Esophagus muscularis mucosa (tissue), 4 donors: ENCODE measurements at regions not wholly inside any gene's neighbourhood (a gene's known extent, or its start where the extent isn't known, plus 50 kb on each side); places are given as distances from the start of the nearest gene placed in this dataset.
"Not testable (repeated sequence)": the region's sequence is repeated elsewhere in the genome, so short reads cannot be mapped to it uniquely, and the experiment has no call there.

Source experiments
- DNase-seq: peaks from one replicate; pipeline ENCODE4 v3.0.0-alpha.2; 2017; ENCODE audit errors: extremely low spot score
- H3K27ac ChIP-seq, 4 donors: fragments of 200-600 bp; sonication (generic); replicated peaks in 1 of 4; 1 replicate in 3 of 4; 2 replicates in 1 of 4; pipeline ENCODE4 v1.5.1; 2016 to 2019; ENCODE audit warnings: mild to moderate bottlenecking in 1 of 4
- H3K27me3 ChIP-seq, 4 donors: fragments of 200-600 bp; sonication (generic); one replicate each; pipeline versions ENCODE4 v1.5.1 to v1.6.0; 2016 to 2019
- H3K36me3 ChIP-seq, 4 donors: fragments of 200-600 bp; sonication (generic); one replicate each; pipeline ENCODE4 v1.5.1; 2016 to 2019
- H3K4me1 ChIP-seq, 4 donors: fragments of 200-600 bp; sonication (generic); one replicate each; pipeline ENCODE4 v1.5.1; 2016 to 2019
- H3K4me3 ChIP-seq, 4 donors: fragments of 200-600 bp; sonication (generic); 1 replicate in 2 of 4; 2 replicates in 2 of 4; pipeline ENCODE4 v1.5.1; 2016 to 2019; ENCODE audit warnings: mild to moderate bottlenecking in 4 of 4, moderate library complexity in 1 of 4
- H3K9me3 ChIP-seq, 4 donors: fragments of 200-600 bp; sonication (generic); 1 replicate in 3 of 4; 2 replicates in 1 of 4; pipeline ENCODE4 v1.5.1; 2016 to 2019
- EP300 ChIP-seq: sonication (generic); formaldehyde crosslinking; IDR thresholded peaks from one replicate; pipeline ENCODE4 v1.6.1; 2017; ENCODE audit warnings: antibody characterized with exemption
- POLR2A ChIP-seq: fragments of 450-650 bp; IDR thresholded peaks from one replicate; pipeline ENCODE4 v1.6.1; 2017; ENCODE audit warnings: antibody characterized with exemption, moderate library complexity, mild to moderate bottlenecking, low read depth
- POLR2AphosphoS5 ChIP-seq, 2 donors: sonication (generic); formaldehyde crosslinking; IDR thresholded peaks; one replicate each; pipeline ENCODE4 v1.6.1; 2017; ENCODE audit warnings: antibody characterized with exemption in 2 of 2
- WGBS: methylation state at CpG from one replicate; pipeline ENCODE4 v1.1.5; 2018; 5-methylcytosine and 5-hydroxymethylcytosine counted together
- intact Hi-C: fragments of 100-400 bp; cut with DNase I; formaldehyde crosslinking; loops from one replicate; pipeline ENCODE4 v1.15.1; 2023
- TF ChIP-seq, protein P1 (sequence below), 3 experiments: fragments of 200-600 bp in 2 of 3; fragments of 450-650 bp in 1 of 3; sonication (generic) in 2 of 3; IDR thresholded peaks; one replicate each; pipeline ENCODE4 v1.5.1; 2017 to 2019; ENCODE audit warnings: antibody characterized with exemption in 3 of 3, mild to moderate bottlenecking in 2 of 3, moderate library complexity in 1 of 3

- Histone ChIP-seq H3K4me1 (peaks cover 0 to 3% (median 0%) of the 10 kb centered on the region in 4 donors), H3K9me3 (peaks cover 0 to 7% (median 2%) of the 10 kb centered on the region in 4 donors), H3K36me3 (no peaks in the 10 kb centered on the region), H3K27ac (no peak overlapping the region), H3K27me3 (no peaks in the 10 kb centered on the region), H3K4me3 (no peak overlapping the region)
- intact Hi-C loops: no loop called here
- 90% methylated on average over 3 of the region's 3 CpGs for WGBS
- DNase-seq: no peak
- no peak for TF ChIP-seq POLR2AphosphoS5 (IDR thresholded peaks at IDR 0.05)
- TF ChIP-seq, protein P1, sequence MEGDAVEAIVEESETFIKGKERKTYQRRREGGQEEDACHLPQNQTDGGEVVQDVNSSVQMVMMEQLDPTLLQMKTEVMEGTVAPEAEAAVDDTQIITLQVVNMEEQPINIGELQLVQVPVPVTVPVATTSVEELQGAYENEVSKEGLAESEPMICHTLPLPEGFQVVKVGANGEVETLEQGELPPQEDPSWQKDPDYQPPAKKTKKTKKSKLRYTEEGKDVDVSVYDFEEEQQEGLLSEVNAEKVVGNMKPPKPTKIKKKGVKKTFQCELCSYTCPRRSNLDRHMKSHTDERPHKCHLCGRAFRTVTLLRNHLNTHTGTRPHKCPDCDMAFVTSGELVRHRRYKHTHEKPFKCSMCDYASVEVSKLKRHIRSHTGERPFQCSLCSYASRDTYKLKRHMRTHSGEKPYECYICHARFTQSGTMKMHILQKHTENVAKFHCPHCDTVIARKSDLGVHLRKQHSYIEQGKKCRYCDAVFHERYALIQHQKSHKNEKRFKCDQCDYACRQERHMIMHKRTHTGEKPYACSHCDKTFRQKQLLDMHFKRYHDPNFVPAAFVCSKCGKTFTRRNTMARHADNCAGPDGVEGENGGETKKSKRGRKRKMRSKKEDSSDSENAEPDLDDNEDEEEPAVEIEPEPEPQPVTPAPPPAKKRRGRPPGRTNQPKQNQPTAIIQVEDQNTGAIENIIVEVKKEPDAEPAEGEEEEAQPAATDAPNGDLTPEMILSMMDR (IDR thresholded peaks at IDR 0.05): no peak
- TF ChIP-seq EP300: no peak
- no peak for TF ChIP-seq POLR2A
These were observed 56.4 kb upstream of the ST3GAL5 start for GRCh38 chr2:85945172-85945571.

DNA sequence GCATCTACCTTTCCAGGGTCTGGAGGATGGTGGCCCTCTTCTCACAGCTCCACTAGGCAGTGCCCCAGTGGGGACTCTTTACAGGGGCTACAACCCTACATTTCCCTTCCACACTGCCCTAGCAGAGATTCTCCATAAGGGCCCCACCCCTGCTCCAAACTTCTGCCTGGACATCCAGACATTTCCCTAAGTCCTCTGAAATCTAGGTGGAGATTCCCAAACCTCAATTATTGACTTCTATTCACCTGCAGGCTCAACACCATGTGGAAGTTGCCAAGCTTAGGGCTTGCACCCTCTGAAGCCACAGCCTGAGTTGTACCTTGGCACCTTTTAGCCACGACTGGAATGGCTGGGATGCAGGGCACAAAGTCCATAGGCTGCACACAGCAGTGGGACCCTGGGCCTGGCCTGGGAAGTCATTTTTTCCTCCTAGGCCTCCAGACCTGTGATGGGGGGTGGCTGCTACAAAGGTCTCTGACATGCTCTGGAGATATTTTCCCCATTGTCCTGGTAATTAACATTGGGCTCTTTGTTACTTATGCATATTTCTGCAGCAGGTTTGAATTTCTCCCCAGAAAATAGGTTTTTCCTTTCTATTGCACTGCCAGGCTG is 53.7 kb upstream of the ST3GAL5 start:
- intact Hi-C loops: no loop called here
- no peaks in the 10 kb centered on the region for H3K36me3 ChIP-seq
- H3K4me1 ChIP-seq: no peaks in the 10 kb centered on the region
- TF ChIP-seq POLR2AphosphoS5 (IDR thresholded peaks at IDR 0.05) (no peak), EP300 (no peak), POLR2A (no peak)
- TF ChIP-seq, protein P1 (IDR thresholded peaks at IDR 0.05): no peak
- 78% methylated on average over 1 of the region's 1 CpG for whole genome bisulfite sequencing
- H3K4me3 ChIP-seq: no peak overlapping the region
- H3K27ac ChIP-seq: no peak overlapping the region
- peaks cover 0 to 3% (median under 1%) of the 10 kb centered on the region in 4 donors for H3K9me3 ChIP-seq
- H3K27me3 ChIP-seq: no peaks in the 10 kb centered on the region
- DNase-seq: peak; percentile 47

GRCh38 chr2:85941490-85941889 is 52.7 kb upstream of the ST3GAL5 start:
- 80% methylated on average over 2 of the region's 2 CpGs for WGBS
- H3K27me3 ChIP-seq, H3K36me3 ChIP-seq, H3K4me1 ChIP-seq, DNase-seq, H3K27ac ChIP-seq, H3K4me3 ChIP-seq, H3K9me3 ChIP-seq, intact Hi-C loops: not testable (repeated sequence)

- Histone ChIP-seq H3K4me1 (peaks cover 8 to 14% (median 11%) of the 10 kb centered on the region in 4 donors), H3K4me3 (no peak overlapping the region), H3K36me3 (no peaks in the 10 kb centered on the region), H3K27me3 (no peaks in the 10 kb centered on the region), H3K9me3 (no peaks in the 10 kb centered on the region), H3K27ac (no peak overlapping the region)
- no peak for DNase-seq
- WGBS: 88% methylated on average over 4 of the region's 4 CpGs
- TF ChIP-seq, protein P1 (IDR thresholded peaks at IDR 0.05): no peak
- no peak for TF ChIP-seq POLR2A
- no peak for TF ChIP-seq EP300
- TF ChIP-seq POLR2AphosphoS5 (IDR thresholded peaks at IDR 0.05): no peak
- intact Hi-C loops: no loop called here
These were observed 50.3 kb upstream of the ST3GAL5 start for GRCh38 chr2:85939131-85939530.
